Epithelial cell of proximal tubule (primary cell): ENCODE measurements at regions not wholly inside any gene's neighbourhood (a gene's known extent, or its start where the extent isn't known, plus 50 kb on each side); places are given as distances from the start of the nearest gene placed in this dataset.
A peak's percentile ranks its signal among the peaks of the same experiment; 100 is the strongest.
"Not testable (repeated sequence)": the region's sequence is repeated elsewhere in the genome, so short reads cannot be mapped to it uniquely, and the experiment has no call there.

ENCODE experiments used
- DNase-seq: peaks from one replicate; pipeline ENCODE4 v3.0.0-alpha.2; 2011; ENCODE audit warnings: low read depth
- H3K4me3 ChIP-seq: 2 replicates; pipeline ENCODE4 v1.5.1; 2011; ENCODE audit warnings: low read depth, mild to moderate bottlenecking, low read length
- CTCF ChIP-seq: conservative IDR thresholded peaks from 2 replicates; pipeline ENCODE4 v1.5.1; 2012; ENCODE audit warnings: low read depth, mild to moderate bottlenecking, low read length

DNA sequence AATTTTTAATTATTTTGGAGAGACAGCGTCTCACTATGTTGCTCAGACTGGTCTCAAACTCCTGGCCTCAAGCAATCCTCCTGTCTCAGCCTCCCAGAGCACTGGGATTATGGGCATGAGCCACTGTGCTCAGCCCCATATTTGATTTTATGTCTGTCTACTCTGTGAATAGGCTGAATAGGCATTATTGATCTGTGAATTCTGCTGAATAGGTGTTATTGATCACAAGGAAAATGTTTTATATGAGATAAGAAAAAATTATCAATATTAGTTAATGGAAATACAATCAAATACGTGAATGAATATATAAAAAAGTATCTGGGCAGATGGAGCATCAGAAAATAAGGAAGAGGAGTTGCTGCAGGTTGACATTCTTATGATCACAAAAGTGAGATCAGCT, 483.4 kb upstream of the LARGE1 start:
- DNase-seq, result no peak
- TF ChIP-seq CTCF, result no peak
- no peak overlapping the region for H3K4me3 ChIP-seq

GRCh38 chr22:34410111-34410510, 489.8 kb upstream of the LARGE1 start:
- no peak overlapping the region for H3K4me3 ChIP-seq
- no peak for TF ChIP-seq CTCF
- DNase-seq, result no peak

DNA sequence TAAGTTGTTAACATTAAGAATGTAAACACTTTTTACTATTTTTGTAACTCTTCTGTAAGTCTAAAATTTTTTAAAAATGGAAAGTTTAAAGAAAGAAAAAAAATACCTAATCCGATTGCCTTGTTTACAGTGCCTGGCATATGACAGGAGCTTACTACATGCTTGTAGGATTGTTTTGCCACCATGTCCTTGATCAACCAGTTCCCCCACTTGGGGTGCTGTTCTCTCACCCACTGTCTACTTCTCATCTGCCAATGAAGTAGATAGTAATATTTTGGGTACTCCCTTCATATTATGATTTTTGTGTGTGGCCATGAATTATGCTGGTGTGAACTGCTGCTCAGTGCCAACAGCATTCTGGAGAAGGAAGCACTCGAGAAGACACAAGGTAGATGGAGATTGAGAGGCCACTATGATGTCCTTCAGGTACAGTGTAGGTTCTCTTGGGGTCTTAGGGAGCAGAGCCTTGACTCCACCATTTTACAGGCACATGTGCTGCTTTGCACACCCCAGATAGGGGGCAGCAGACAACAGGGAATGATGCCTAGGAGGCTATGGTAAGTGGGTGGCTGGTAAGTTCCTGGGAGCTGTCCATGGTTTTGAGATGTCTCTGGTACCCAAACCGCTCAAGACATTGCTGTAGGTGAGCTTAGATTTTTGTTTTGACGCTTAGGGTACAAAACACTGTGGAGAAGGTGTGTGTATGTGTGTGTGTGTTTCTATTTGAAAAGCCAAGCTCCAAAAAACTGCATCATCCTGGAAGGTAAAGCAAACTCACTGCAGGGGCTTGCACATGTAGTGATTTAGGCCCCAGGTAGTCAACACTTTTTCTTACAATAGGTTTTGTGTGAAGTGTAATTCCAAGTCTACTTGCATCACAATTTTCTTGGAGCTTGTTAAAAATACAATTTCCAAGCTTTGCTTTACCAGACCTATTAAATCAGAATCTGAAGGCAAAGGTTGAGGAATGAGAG, 494.5 kb upstream of the LARGE1 start:
- H3K4me3 ChIP-seq, result no peak overlapping the region
- DNase-seq, result peak; percentile 15
- peak; percentile 73 for TF ChIP-seq CTCF

- DNase-seq, result no peak
- no peak for TF ChIP-seq CTCF
- H3K4me3 ChIP-seq, result no peak overlapping the region
Measured at GRCh38 chr22:34416022-34416860, 496.0 kb upstream of the LARGE1 start.

GRCh38 chr22:34422948-34423347, 502.7 kb upstream of the LARGE1 start:
- not testable (repeated sequence) for DNase-seq, H3K4me3 ChIP-seq

- DNase-seq, result no peak
- no peak overlapping the region for H3K4me3 ChIP-seq
- TF ChIP-seq CTCF, result no peak
Measured at GRCh38 chr22:34427436-34427835, 507.2 kb upstream of the LARGE1 start.

GRCh38 chr22:34427841-34428240, 507.6 kb upstream of the LARGE1 start:
- no peak for TF ChIP-seq CTCF
- DNase-seq, result no peak
- H3K4me3 ChIP-seq, result no peak overlapping the region
